Adrenal gland (tissue), 5 donors: ENCODE measurements at regions not wholly inside any gene's neighbourhood (a gene's known extent, or its start where the extent isn't known, plus 50 kb on each side); places are given as distances from the start of the nearest gene placed in this dataset.

ENCODE experiments used
- POLR2A ChIP-seq, 2 donors: fragments of 450-650 bp; IDR thresholded peaks; one replicate each; pipeline ENCODE4 v1.6.1; 2017; ENCODE audit warnings: antibody characterized with exemption in 2 of 2, mild to moderate bottlenecking in 2 of 2, moderate library complexity in 1 of 2
- TF ChIP-seq, protein P1 (sequence below), 6 experiments: fragments of 450-650 bp in 4 of 6; fragments of 200-600 bp in 2 of 6; sonication (generic) in 1 of 6; IDR thresholded peaks; 1 replicate in 5 of 6; 2 replicates in 1 of 6; pipeline versions ENCODE4 v1.5.1 to v1.8.0; 2016 to 2021; ENCODE audit warnings: antibody characterized with exemption in 6 of 6, mild to moderate bottlenecking in 2 of 6, moderate library complexity in 1 of 6
- donor health status: DM: no; HTN: no; CAD: no.

DNA sequence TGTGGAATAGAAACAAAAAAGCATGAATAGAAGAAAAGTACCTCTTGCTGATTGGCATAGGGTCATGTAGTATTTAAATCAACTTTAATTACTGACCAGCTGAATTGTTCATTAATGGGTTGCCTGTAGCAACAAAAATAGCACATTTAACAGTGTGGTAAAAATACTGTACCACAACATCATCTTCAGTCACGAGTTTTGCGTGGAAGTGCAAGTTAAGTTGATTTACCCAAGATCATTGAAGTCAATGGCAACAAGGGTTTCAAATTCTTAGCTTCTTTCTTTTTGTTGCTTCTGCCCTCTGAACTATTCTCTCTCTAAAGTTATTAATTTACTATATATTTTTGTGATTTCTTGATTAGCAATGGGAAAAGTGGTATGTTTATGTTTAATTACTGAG lies 526.6 kb downstream of the C4orf33 start:
- TF ChIP-seq, protein P1, sequence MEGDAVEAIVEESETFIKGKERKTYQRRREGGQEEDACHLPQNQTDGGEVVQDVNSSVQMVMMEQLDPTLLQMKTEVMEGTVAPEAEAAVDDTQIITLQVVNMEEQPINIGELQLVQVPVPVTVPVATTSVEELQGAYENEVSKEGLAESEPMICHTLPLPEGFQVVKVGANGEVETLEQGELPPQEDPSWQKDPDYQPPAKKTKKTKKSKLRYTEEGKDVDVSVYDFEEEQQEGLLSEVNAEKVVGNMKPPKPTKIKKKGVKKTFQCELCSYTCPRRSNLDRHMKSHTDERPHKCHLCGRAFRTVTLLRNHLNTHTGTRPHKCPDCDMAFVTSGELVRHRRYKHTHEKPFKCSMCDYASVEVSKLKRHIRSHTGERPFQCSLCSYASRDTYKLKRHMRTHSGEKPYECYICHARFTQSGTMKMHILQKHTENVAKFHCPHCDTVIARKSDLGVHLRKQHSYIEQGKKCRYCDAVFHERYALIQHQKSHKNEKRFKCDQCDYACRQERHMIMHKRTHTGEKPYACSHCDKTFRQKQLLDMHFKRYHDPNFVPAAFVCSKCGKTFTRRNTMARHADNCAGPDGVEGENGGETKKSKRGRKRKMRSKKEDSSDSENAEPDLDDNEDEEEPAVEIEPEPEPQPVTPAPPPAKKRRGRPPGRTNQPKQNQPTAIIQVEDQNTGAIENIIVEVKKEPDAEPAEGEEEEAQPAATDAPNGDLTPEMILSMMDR (IDR thresholded peaks at IDR 0.05), result no peak
- TF ChIP-seq POLR2A (IDR thresholded peaks at IDR 0.05), result no peak
